HG03039 (cell line): ENCODE measurements at regions not wholly inside any gene's neighbourhood (a gene's known extent, or its start where the extent isn't known, plus 50 kb on each side); places are given as distances from the start of the nearest gene placed in this dataset.

Experiments used
- ATAC-seq: cut with Tn5 transposase; IDR thresholded peaks from one replicate; pipeline ENCODE4 v1.9.1; 2021; ENCODE audit warnings: mild to moderate bottlenecking, moderate library complexity; ENCODE audit not compliant: unreplicated experiment

DNA sequence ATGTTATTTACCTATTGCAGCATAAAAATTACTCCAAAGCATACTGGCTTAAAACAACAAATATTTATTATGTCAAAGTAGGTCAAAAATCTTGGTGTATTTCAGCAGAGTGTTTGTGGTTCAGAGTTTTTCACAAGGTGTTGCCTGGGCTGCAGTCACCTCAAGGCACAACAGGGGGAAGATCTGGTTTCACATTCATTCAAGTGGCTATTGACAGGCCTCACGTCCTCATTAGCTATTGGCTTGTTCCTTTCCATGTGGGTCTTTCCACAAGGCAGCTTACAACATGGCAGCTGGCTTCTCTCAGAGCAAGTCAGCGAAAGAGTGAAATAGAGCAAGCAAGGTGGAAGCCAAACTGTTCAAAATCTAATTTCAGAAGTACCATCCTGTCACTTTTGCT lies 602.9 kb downstream of the OLFM4 start:
- no peak for ATAC-seq

DNA sequence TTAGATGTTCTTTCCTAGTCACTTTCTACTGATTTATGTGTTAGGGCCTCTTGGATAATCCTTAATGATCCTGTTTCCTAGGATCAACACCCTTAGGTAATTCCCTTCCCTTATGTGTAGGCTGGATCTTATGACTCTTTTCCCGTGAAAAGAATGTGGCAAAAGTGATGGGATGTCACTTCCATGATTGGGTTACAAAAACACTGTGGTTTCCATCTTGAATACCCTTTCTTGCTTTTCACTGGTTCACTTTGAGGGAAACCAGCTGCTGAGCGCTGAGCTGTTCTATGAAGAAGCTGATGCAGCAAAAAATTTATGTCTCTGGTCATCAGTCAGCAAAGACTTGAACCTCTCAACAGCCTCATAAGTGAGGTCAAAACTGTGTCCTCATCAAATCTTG lies 609.4 kb downstream of the OLFM4 start:
- no peak for ATAC-seq

DNA sequence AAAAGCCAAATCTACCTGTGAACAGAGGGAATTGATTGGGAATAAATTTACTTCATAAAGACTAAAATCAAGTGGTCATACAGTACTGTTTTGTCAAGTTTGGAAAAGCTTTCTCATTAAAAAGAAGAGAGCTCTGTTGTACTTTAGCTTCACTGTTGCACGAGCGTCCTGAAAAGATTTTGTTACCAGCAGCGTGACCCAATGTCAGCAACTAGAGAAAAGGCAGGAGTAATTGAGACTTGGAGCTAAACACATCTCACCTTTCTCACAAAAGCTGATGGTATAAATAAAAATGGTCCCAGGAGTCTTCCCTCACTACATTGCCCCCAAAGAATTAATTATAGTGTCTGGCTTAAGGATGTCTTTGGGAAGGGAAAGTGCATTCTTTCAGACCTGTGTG lies 613.7 kb downstream of the OLFM4 start:
- no peak for ATAC-seq

DNA sequence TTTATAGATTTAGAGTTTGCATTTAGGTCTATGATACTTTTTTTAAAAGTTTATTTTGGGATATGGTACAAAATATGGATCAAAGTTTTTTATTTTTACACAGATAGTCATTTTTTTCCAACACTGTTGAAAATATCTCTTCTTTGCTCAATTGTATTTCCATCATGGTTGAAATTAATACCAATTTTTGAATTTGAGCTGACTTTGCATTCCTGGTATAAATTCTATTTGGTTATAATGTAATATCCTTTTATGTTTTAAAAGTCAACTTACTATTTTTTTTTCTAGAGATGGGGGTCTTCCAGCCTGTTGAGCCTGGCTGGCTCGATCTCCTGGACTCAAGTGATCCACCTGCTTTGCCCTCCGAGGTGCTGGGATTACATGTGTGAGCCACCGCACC lies 620.1 kb downstream of the OLFM4 start:
- no peak for ATAC-seq

DNA sequence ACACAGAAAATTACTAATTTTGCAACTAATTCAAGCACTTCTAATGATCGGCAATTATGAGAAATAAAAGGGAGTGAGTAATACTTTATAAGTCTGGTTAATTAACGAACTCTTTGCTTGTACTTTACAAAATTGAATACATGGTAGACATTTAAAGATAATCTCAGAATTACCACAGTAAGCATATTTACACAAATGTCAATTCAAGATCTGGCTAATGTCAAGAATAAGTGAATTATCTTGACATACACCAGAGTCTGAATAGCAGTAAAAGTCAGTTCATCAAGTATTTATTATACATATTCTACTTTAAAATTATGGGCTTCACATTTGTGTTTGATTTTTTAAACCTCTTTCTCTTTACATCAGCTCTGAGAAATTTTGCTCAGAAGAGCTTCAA lies 643.4 kb downstream of the OLFM4 start:
- ATAC-seq, result no peak

DNA sequence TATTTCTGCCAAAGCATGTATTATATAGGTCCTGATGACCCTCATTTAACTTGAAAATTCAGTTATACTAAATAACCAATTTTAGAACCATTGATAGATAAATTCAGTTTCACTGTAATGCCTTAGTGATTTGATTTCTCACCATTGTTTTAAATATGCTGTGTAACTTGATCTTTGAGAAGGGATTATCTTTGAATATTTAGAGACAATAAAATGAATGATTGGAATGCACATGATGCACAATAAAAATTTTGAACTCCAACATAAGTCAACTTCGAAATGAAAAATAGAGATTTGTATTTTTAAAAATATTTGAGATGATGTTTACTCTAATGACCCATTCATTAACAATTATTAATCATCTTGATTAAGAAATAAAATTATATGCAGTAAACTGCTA lies 654.5 kb downstream of the OLFM4 start:
- ATAC-seq, result no peak

DNA sequence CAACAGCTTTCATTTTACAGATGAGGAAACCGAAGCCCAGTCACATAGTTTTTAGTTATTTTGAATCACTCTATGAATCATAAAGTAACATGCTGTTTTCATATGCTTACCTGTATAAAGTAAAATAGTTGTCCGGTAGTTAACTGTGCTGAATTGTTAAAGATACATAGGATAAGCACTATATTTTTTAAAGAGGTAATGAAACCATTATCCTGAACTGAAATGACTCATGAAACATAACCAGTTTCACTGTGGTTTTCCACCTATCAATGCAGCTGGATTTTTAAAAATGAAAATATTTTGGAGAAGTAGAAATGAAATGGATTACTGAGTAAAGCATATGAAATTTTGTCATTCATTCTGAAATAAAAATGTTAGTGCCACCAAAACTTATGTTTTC lies 655.0 kb downstream of the OLFM4 start:
- no peak for ATAC-seq

DNA sequence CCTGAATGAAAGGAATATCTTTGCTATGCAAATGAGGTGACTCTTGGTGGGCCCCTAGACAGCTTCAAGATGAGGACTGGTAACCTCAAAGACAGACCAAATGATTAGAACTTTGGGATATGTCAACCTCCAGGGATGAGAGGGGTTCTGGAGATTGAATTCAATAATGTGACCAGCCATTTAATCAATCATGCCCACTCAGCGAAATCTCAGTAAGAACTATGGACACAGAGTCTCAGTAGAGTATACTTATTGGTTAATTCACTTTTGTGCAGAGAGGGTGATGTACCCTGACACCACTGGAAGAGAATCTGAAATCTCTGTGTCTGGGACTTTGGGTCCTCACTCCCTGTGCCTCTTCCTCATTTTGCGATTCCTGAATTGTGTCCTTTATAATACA lies 662.8 kb downstream of the OLFM4 start:
- ATAC-seq, result no peak

DNA sequence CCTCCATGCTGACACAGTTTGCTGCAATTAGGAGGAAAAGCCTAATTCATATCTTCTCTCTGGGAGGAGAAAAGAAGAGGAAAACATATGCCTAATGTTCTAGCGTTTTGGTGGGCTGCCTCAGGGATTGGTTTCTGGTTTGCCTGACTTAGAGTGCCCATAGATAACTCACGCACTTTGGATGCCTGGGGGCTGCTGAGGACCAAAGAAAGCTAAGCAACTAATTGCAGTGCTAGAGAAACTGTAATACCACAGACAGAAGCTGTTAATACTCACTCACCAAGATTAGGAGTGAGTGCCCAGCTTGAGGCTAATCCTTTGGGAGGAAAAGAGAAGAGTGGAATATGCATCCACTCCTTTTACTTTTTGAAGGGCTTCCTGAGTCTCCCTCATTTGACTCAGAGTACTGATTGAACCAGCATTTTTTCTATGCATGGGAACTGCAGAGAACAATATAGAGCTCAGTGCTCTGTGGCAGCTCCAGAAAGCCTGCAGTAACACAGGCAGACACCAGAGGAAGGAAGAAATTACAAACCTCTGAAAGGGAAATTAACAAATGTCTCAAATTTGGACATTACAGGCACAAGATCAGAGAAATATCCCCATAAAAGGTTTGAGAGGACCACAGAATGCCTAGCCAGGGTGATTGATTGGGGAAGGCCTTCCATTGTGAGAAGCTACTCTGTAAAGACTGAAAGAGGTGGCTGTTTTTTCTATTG lies 666.4 kb downstream of the OLFM4 start:
- ATAC-seq, result no peak

DNA sequence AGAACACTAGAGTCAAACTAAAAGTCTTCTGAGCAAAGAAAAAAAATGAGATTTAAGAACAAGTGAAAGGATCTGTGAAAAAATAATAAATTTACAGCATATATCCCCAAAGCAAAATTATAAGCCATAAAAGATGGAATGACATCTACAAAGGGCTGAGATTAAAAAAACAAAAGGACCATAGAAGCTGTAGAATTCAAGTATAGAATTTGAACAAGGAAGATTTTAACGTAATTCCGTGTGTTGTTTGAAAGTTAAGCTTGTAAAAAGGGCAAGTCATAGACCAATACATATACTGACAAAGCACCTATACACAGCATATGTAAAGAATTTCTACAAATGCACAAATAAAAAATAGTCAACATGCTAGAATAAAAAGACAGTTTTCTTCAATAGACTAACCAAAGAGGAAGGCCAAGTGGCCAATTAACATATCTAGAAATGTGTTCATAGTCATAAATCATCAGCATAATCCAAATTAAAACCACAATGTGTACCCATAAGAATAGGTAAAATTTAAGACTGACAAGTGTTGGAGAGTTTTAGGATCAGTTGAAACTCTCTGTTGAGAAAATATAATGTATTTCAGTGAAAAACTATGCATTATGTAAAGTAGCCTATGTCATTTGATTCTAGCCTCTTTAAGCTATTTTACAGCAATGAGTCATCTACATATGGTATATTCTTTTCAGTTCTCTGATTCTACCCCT lies 674.9 kb downstream of the OLFM4 start:
- no peak for ATAC-seq

DNA sequence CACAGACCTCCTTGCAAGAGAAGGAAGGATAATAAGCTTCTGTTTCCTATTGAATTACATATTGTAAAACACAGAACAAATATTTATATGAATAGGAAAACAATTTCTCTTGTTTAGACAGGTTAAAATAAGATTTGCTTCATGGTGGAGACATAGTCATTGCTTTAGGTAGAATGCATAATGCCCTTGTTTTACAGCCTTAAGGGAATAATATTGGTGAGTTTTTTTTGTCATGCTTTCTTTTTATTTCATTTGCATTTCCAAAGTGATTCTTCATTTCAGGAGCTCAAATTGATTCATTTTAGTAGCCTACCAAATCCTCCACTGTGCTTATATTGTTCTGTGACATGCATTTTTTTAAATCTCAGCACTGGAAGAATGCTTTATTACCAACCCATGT lies 690.7 kb downstream of the OLFM4 start:
- no peak for ATAC-seq

DNA sequence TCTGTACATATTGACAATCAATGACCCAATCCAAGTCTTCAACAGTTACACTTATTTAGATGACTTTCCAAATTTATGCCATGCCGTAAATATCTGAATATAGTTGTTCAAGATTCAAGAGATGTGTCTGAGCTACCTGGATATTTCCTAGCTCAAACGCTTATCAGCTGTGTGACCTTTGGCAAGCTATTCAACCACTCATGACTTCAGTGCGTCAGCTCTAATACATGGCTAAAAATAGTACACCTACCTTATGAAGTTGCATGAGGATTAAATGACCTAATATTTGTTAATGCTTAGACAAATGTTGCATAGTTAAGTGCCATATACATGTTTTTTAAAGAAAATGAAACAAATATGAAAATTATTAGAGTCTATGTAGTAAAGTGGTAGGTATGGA lies 704.1 kb downstream of the OLFM4 start:
- no peak for ATAC-seq

DNA sequence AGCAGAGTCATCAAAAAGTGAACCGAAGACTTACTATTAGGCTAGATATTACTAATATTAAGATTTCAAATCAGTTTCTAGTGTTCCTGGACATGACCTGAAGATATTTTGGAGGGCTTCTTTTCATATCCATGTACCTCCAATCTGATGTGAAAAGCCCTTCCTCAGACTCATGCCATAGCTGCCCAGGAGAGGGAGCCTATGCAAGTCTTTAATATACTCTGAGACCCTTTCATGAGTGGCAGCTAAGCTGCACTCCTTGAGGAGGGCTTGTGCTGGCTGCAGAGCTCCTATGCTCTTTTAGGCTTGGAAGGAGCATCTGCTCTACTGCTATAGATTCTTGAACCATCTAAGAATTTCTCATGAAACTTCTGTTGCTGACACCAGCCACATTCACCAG lies 715.3 kb downstream of the OLFM4 start:
- no peak for ATAC-seq

DNA sequence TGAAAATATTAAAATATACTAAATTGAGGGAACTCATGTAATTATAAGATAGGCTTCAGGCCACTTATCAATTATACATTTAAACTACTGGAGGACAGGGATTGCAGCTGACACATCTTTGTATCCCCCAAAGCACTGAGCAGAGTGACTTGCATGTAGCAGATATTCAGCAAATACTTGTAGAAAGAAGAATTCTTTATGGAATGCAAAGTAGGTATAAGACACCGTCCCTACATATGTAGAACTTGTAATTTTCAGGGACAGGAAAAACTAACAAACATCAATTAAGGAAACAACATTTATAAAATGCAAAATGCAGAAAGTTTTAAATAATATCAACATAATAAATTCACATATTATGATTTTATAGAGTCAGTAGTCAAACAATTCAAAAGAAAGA lies 719.2 kb downstream of the OLFM4 start:
- no peak for ATAC-seq

DNA sequence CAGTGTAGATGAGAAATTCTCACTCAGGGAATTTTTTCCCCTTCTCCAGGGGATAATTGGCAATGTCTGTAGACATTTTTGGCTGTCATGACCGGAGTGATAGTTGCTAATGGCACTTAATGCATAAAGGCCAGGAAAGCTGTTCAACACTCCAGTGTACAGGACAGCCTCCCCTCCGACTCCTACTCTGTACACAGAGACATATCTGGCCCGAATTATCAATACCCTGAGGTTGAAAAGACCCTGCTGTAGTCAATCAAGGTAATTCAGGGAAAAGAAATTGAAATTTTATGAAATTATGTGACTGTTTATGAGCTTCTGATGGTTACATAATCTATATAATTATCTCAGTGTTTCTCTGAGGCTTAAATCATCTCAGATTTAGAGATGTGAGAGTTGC lies 720.7 kb downstream of the OLFM4 start:
- no peak for ATAC-seq

DNA sequence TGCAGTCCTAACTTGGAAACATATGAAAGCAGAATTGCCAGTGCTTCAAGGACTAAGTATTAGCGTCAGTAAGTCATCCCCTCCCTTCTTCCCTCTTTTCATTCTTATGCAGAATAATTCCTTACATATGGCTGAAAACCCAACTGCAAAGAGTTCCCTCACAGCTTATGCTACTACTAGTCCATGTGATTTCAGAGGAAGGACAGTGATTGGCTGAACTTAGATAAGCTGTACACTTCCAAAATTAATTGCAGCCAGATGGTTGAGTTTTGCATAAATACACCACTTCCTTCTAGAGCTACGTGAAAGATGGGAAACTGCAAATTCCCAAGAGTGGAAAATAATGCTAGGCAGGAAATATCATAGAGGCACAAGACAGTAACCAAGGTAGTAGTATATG lies 730.4 kb downstream of the OLFM4 start:
- ATAC-seq, result no peak

DNA sequence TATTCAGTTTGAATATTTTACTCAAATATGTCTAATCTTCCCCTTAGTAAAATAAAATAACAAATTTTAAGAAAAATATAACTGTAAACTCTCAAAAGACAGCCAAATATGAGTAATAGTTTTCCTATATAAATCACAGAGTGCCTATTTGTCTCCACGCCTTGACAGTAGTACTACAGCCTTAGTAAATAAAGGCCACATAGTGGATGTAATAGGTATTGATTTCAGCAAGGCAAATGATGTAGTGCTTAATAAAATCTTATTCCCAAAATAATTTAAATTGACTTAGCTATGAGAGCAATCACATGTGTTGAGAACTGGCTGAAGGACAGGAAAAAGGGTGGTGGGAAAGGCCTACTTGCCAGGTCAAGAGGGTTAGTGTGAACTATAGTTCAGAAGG lies 747.2 kb downstream of the OLFM4 start:
- no peak for ATAC-seq

DNA sequence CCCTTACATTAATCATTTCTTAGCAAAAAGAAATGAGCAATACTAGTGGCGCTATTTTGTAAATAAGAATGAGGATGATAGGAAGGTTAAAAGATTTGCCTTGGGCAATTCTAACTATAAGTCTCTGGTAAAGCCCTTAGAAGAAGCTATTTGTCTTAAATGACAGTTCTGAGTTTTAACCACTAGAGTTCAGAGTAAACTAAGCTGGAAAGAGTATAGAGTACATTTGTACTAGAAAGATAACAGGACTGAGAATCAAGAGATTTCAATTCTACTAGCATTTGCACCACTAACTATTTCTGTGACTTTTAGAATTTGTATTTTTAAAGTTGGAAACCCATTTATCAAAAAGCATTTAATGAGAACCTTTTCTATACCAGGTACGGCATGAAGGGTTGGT lies 750.3 kb downstream of the OLFM4 start:
- no peak for ATAC-seq

DNA sequence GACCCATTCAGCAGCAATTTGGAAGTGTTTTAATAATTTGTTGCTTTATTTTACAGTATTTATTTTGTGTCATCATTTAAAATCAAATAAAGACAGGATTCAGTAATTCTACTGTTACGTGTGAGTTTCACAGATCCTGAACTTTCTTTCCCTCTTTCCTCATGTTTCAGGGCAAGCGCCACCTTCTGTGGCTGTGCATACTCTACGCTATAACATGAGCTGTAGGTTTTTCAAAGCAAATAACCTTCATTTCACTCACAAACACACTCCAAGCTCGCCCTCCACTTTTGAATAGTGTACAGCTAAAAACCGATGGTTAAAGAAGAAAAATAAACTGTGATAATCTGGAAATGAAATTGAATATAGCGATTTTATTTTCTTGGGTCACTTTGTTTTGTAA lies 753.3 kb downstream of the OLFM4 start:
- ATAC-seq, result no peak

DNA sequence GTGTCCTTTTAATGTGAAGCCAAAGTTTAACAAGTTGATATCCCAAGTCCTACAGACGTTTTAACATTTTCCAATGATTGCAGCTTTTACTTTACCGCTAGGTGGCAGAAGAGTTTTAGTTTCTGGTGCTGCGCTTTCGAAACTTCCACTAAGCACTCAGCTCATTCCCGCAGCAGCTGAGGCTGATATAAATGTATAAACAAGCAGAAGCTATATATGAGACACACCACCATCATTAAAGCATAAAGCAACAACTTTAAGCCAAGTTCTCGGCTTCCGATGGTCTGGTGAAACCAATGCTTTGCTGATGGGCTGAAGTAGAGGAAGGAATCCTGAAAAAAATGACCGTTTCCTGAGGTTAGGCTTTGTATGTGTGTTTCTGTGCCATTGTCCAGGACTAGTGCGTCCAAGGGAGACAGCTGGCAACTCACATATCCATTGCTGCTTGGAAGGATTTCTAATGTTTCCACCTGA lies 753.9 kb downstream of the OLFM4 start:
- peak; percentile 54 for ATAC-seq

DNA sequence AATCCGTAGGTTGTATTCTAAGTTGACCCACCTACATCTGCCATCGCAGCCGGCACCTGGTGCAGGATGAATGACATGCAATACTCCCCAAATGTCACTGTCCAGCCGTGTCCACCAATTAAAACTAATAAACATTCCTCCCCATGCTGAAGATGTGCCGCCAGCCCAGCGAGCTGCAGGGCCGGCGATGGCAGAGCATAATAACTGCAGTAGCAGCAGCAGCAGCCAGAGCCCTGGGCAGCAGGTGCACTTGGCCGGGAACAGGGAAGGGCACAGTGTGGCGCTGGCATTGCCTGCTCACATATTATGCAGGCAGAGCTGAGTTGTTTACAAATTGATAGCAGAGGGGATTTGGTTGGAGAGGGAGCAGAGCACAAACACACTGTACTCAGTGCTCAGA lies 754.9 kb downstream of the OLFM4 start:
- ATAC-seq, result no peak

DNA sequence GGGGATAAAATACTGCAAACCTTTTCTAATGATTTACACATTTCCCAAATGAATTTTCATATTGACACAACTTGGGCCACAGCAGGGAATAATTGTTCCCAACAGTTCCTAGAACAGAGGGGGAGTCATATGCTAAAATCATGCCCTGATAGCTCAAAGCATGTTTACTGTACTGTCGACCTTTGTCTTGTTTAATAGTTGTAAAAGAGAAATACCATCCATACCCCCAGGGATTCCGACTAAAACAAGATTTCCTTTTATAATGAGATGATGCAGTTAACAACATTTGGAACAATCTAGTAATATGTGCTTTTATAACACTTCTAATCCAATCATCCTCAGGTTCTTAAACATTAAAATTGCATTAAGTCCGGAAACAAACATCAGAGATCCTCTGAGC lies 759.7 kb downstream of the OLFM4 start:
- ATAC-seq, result no peak

DNA sequence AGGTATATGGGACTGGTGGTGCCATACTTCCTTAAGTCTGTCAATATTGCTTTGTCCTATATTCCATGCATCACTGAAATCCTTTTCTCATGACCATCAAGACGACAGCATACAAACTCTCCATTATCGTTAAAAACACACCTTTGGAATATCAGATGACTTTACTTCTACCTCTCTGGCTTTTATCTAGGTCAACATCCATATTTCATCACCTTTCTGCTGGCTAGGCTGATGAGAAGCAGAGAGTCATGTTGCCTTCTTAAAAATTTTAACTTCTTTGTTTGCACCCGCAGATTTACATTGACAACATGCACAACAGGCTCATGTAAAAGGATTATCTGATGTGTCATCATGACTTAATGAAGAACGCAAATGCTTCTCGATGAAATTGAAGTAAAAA lies 771.4 kb downstream of the OLFM4 start:
- no peak for ATAC-seq
